Neural cell (in vitro differentiated cells): ENCODE measurements at regions not wholly inside any gene's neighbourhood (a gene's known extent, or its start where the extent isn't known, plus 50 kb on each side); places are given as distances from the start of the nearest gene placed in this dataset.

Source experiments
- H2AFZ ChIP-seq: fragments of 200-600, 300-800 bp; sonication (generic), shearing (Covaris generic); 2 replicates; pipeline ENCODE4 v1.6.0; 2014; ENCODE audit warnings: low read depth, mild to moderate bottlenecking, antibody characterized with exemption, low read length, moderate library complexity
- H3F3A ChIP-seq: fragments of 200-600 bp; shearing (Covaris generic); 2 replicates; pipeline ENCODE4 v1.6.1; 2016; ENCODE audit warnings: mild to moderate bottlenecking, moderate library complexity, mixed read lengths, antibody characterized with exemption, low read length; ENCODE audit not compliant: insufficient read depth, poor library complexity, severe bottlenecking
- H3K27ac ChIP-seq: fragments of 200-600, 300-800 bp; sonication (generic), shearing (Covaris generic); 2 replicates; pipeline ENCODE4 v1.5.1; 2014; ENCODE audit warnings: mild to moderate bottlenecking, low read length, moderate library complexity
- H3K27me3 ChIP-seq: fragments of 300-800, 200-600 bp; sonication (generic), shearing (Covaris generic); 2 replicates; pipeline ENCODE4 v1.6.0; 2014; ENCODE audit warnings: mild to moderate bottlenecking, low read depth, low read length, moderate library complexity; ENCODE audit not compliant: insufficient read depth
- H3K36me3 ChIP-seq: fragments of 300-800, 200-600 bp; sonication (generic), shearing (Covaris generic); 2 replicates; pipeline ENCODE4 v1.5.1; 2014; ENCODE audit warnings: mild to moderate bottlenecking, antibody characterized with exemption, low read length, moderate library complexity; ENCODE audit not compliant: insufficient read depth
- H3K4me2 ChIP-seq: fragments of 300-800, 200-600 bp; sonication (generic), shearing (Covaris generic); 2 replicates; pipeline ENCODE4 v1.6.0; 2014; ENCODE audit warnings: mild to moderate bottlenecking, low read length
- H3K4me3 ChIP-seq: fragments of 300-800, 200-600 bp; sonication (generic), shearing (Covaris generic); 2 replicates; pipeline ENCODE4 v1.5.1; 2014; ENCODE audit warnings: mild to moderate bottlenecking, low read length, moderate library complexity
- H3K79me2 ChIP-seq: fragments of 200-600 bp; shearing (Covaris generic); replicated peaks from 2 replicates; pipeline ENCODE4 v1.6.0; 2014; ENCODE audit warnings: mild to moderate bottlenecking, low read length, moderate library complexity; ENCODE audit not compliant: insufficient read depth
- H3K9ac ChIP-seq: fragments of 300-800, 200-600 bp; sonication (generic), shearing (Covaris generic); 2 replicates; pipeline ENCODE4 v1.6.1; 2016; ENCODE audit warnings: mild to moderate bottlenecking, low read length, mixed read lengths
- H3K9me2 ChIP-seq: fragments of 200-600 bp; shearing (Covaris generic); 2 replicates; pipeline ENCODE4 v1.6.1; 2016; ENCODE audit warnings: mild to moderate bottlenecking, low read length, mixed read lengths; ENCODE audit not compliant: insufficient read depth
- H3K9me3 ChIP-seq: fragments of 200-600, 300-800 bp; sonication (generic), shearing (Covaris generic); 2 replicates; pipeline ENCODE4 v1.6.1; 2016; ENCODE audit warnings: mild to moderate bottlenecking, mixed run types, low read length, moderate library complexity, mixed read lengths
- H4K20me1 ChIP-seq: fragments of 200-600 bp; shearing (Covaris generic); 2 replicates; pipeline ENCODE4 v1.6.1; 2016; ENCODE audit warnings: mild to moderate bottlenecking, mixed run types; ENCODE audit not compliant: insufficient read depth
- EP300 ChIP-seq: fragments of 450-650 bp; conservative IDR thresholded peaks from 2 replicates; pipeline ENCODE4 v1.6.1; 2014; ENCODE audit warnings: antibody characterized with exemption, mild to moderate bottlenecking, moderate library complexity; ENCODE audit not compliant: poor library complexity, severe bottlenecking
- EZH2 ChIP-seq: fragments of 200-600, 300-800 bp; shearing (Covaris generic), sonication (generic); IDR thresholded peaks from 2 replicates; pipeline ENCODE4 v1.6.1; 2014; ENCODE audit warnings: antibody characterized with exemption, low read length, borderline replicate concordance, mild to moderate bottlenecking; ENCODE audit not compliant: insufficient read depth, poor library complexity, severe bottlenecking
- MXI1 ChIP-seq: fragments of 450-650 bp; conservative IDR thresholded peaks from 2 replicates; pipeline ENCODE4 v1.6.1; 2014; ENCODE audit warnings: antibody characterized with exemption, mild to moderate bottlenecking; ENCODE audit not compliant: poor library complexity, severe bottlenecking
- POLR2AphosphoS5 ChIP-seq: IDR thresholded peaks from 2 replicates; pipeline ENCODE4 v1.6.1; 2012
- RAD21 ChIP-seq: fragments of 450-650 bp; conservative IDR thresholded peaks from 2 replicates; pipeline ENCODE4 v1.6.1; 2014; ENCODE audit warnings: antibody characterized with exemption, mild to moderate bottlenecking, moderate library complexity
- SMC3 ChIP-seq: fragments of 450-650 bp; conservative IDR thresholded peaks from 2 replicates; pipeline ENCODE4 v1.6.1; 2014; ENCODE audit warnings: antibody characterized with exemption, mild to moderate bottlenecking, moderate library complexity; ENCODE audit not compliant: poor library complexity
- TAF1 ChIP-seq: IDR thresholded peaks from 2 replicates; pipeline ENCODE4 v1.6.1; 2012; ENCODE audit warnings: low read depth
- TF ChIP-seq, protein P1 (sequence below): IDR thresholded peaks from 2 replicates; pipeline ENCODE4 v1.6.1; 2012; ENCODE audit warnings: borderline replicate concordance
- TF ChIP-seq, protein P2 (sequence below): fragments of 450-650 bp; IDR thresholded peaks from 2 replicates; pipeline ENCODE4 v1.5.1; 2014; ENCODE audit warnings: antibody characterized with exemption, mild to moderate bottlenecking, moderate library complexity; ENCODE audit not compliant: poor library complexity, severe bottlenecking

DNA sequence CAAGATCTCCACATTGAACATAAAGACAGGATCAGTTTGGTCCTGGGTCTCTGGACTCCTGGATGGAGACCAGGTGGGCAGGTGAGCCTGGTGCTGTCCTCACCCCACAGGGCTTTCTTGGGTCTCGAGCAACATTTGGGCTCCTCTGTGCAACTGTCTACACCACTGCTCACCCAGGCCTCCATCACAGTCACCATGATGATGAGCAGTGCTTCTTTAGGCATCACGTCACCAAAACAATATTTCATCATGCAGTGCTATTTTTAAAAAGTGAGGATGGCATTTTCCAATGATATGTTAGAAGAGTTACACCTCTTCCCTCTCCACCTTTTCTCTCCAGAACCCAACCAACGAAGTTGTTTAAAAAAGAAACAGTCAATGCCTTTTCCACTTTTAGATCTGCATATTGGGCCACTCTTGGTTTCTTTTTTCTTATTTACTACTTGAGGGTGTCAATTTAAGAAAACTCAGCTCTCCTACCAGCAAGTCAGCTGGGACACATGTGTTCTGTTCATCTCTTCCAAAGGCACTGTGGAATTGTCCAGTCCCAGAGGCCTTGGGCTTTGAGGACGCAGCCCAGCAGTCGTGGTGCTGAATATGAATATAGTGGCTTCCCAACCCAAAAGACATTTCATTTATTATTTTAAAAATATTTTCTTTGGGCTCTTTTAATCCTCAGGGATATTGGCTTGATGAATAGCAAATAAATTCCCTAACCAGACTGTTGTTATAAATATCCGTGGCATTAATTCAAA is 405.7 kb downstream of the KCNRG start:
- Histone ChIP-seq H3K79me2 (no peaks in the 10 kb centered on the region), H3K27ac (no peak overlapping the region), H3K4me2 (no peak overlapping the region), H4K20me1 (no peaks in the 10 kb centered on the region), H2AFZ (no peak overlapping the region), H3F3A (no peaks in the 10 kb centered on the region), H3K9ac (no peak overlapping the region), H3K9me2 (no peaks in the 10 kb centered on the region), H3K9me3 (no peaks in the 10 kb centered on the region), H3K27me3 (no peaks in the 10 kb centered on the region), H3K4me3 (no peak overlapping the region), H3K36me3 (no peaks in the 10 kb centered on the region)
- TF ChIP-seq, protein P1, sequence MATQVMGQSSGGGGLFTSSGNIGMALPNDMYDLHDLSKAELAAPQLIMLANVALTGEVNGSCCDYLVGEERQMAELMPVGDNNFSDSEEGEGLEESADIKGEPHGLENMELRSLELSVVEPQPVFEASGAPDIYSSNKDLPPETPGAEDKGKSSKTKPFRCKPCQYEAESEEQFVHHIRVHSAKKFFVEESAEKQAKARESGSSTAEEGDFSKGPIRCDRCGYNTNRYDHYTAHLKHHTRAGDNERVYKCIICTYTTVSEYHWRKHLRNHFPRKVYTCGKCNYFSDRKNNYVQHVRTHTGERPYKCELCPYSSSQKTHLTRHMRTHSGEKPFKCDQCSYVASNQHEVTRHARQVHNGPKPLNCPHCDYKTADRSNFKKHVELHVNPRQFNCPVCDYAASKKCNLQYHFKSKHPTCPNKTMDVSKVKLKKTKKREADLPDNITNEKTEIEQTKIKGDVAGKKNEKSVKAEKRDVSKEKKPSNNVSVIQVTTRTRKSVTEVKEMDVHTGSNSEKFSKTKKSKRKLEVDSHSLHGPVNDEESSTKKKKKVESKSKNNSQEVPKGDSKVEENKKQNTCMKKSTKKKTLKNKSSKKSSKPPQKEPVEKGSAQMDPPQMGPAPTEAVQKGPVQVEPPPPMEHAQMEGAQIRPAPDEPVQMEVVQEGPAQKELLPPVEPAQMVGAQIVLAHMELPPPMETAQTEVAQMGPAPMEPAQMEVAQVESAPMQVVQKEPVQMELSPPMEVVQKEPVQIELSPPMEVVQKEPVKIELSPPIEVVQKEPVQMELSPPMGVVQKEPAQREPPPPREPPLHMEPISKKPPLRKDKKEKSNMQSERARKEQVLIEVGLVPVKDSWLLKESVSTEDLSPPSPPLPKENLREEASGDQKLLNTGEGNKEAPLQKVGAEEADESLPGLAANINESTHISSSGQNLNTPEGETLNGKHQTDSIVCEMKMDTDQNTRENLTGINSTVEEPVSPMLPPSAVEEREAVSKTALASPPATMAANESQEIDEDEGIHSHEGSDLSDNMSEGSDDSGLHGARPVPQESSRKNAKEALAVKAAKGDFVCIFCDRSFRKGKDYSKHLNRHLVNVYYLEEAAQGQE = no peak
- TF ChIP-seq POLR2AphosphoS5 (no peak), TAF1 (no peak), RAD21 (no peak), SMC3 (no peak), MXI1 (no peak), EP300 (no peak), EZH2 (no peak)
- TF ChIP-seq, protein P2, sequence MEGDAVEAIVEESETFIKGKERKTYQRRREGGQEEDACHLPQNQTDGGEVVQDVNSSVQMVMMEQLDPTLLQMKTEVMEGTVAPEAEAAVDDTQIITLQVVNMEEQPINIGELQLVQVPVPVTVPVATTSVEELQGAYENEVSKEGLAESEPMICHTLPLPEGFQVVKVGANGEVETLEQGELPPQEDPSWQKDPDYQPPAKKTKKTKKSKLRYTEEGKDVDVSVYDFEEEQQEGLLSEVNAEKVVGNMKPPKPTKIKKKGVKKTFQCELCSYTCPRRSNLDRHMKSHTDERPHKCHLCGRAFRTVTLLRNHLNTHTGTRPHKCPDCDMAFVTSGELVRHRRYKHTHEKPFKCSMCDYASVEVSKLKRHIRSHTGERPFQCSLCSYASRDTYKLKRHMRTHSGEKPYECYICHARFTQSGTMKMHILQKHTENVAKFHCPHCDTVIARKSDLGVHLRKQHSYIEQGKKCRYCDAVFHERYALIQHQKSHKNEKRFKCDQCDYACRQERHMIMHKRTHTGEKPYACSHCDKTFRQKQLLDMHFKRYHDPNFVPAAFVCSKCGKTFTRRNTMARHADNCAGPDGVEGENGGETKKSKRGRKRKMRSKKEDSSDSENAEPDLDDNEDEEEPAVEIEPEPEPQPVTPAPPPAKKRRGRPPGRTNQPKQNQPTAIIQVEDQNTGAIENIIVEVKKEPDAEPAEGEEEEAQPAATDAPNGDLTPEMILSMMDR = no peak

DNA sequence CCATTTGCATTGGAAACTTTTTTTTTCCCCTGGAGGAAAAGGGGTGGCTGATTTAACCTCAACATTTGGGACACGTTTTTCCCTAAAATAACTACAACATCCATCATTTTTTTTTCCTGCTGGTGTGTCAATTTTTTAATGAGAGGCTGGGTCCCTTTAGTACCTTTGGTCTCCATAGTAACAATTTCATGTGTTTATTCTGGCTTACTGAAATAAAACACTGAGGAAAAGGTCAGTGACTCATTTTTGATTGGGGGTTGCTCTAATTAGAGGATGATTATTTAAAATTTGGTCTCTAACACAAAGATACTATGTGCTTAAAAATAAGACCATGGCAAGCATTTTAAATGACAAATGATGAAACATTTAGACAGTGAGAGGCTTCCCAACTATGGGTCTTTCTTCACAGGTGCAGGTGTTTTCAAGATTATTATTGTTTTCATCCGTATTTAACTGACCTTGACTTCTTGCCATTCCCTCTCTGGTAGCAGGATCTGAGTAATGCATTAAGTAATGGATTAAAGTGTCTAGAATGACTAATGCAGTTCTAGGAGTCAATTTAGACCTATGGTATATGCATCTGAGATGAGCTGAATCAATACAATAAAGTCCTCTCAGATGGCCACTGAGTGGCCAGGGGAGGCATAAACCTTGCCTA is 406.4 kb downstream of the KCNRG start:
- H3K9me2 ChIP-seq = no peaks in the 10 kb centered on the region

More for the DNA sequence above, 406.4 kb downstream of the KCNRG start:
- no peaks in the 10 kb centered on the region for H3K9me3 ChIP-seq
- no peaks in the 10 kb centered on the region for H3F3A ChIP-seq
- no peaks in the 10 kb centered on the region for H3K27me3 ChIP-seq
- no peak overlapping the region for H3K9ac ChIP-seq
- H3K36me3 ChIP-seq = no peaks in the 10 kb centered on the region
- TF ChIP-seq SMC3 (no peak), POLR2AphosphoS5 (no peak), TAF1 (no peak), EP300 (no peak), EZH2 (no peak), MXI1 (no peak), RAD21 (no peak)
- TF ChIP-seq, protein P1 = no peak
- TF ChIP-seq, protein P2 = no peak
- no peak overlapping the region for H3K27ac ChIP-seq
- no peaks in the 10 kb centered on the region for H4K20me1 ChIP-seq
- H3K4me3 ChIP-seq = no peak overlapping the region
- no peak overlapping the region for H2AFZ ChIP-seq
- no peak overlapping the region for H3K4me2 ChIP-seq
- H3K79me2 ChIP-seq = no peaks in the 10 kb centered on the region
